DMS53 (cell line): ENCODE measurements at regions not wholly inside any gene's neighbourhood (a gene's known extent, or its start where the extent isn't known, plus 50 kb on each side); places are given as distances from the start of the nearest gene placed in this dataset.
"Not testable (repeated sequence)": the region's sequence is repeated elsewhere in the genome, so short reads cannot be mapped to it uniquely, and the experiment has no call there.

Experiments
- DNase-seq: peaks from one replicate; lab custom pipeline; 2025; lab: John Stamatoyannopoulos, UW

DNA sequence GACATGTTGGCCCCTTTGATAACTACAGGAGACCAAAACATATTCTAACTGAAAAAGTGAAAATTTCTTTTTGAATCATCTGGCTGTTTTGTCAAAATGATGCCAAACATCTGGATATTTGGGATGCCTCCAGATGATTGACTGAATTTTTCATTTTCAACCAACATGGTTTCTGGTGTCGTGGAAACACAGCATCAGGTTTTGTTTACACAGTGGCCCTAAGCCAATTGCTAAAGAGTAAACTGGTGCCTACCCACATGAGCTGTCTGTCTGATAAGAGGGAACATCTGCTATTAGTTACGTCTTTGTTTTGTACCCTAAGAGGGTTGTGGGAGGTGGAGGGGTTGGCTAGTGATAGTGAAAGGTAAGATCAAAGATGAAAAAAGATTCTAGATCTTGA, 204.8 kb downstream of the KCNK2 start:
- DNase-seq, result peak; percentile 51

DNA sequence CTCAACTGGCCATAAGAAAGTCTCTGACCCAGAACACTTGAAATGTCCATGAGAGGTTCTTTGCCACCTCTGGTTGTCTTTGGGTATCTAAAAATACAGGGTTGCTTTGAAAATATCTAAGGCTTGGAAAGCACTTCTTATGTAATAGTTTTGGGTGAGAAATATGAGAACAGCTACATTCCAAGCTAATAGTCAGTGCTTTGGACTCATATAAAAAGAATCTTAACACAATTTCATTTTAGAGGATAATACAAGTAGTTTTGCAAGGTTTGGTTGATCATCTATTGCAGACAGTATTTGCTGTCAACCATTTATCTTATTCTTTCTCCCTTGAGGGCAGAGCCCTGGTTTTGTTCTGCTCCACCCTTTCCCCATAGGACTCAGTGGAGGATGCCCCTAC, 207.5 kb downstream of the KCNK2 start:
- DNase-seq, result no peak

DNA sequence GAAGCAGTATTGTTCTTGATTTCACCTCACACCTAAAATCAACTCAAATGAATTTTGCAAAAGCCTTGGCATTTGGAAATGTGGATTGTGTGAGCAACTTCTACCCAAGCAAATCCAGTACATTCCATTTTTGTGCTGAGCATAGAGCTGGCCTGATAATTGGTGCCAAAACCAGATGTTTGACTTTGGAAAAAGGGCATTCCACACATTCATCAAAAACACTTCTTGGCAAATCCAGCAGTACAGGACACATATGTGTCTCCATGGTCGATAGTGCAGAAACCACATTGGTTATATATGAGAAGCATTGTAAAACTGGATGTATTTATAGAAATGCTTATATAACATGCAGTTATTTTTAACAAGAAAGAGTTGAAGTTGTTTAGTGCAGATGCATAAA, 210.4 kb downstream of the KCNK2 start:
- no peak for DNase-seq

DNA sequence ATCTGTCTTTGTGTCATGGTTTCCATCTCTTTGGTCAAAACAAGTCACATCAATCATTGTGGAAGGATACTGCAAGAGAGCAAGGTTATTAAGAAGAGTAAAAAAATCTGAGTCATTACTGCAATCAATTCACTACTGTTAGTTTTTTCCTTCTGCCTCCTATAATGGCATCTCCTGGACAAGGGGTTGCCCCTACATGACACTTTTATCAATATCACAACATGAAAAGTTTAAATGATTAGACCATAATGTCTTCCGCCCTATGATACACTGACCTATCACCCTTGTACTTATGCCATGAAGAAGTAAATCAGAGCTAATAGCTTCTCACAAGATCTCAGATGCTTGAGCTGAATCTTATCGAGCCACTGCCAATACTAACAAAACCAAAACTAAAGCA, 223.9 kb downstream of the KCNK2 start:
- DNase-seq, result no peak

DNA sequence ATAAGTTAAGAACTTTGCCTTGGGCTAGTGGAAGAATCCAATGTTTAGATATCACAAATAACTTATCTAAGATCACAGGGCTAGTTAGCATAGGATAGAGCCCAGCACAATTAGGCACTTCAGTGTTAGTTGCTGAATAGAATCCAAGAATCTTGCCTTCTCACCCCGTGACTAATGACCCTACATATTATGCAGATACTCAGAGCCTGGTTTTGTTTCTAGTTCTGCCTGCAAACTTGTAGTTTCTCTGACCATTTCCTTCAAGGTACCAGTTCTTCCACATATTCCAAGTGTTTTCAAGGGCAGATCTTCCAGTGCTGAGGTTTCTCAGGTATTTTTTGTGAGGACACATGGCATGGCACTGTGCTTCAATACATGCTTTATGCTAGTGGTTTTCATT, 239.3 kb downstream of the KCNK2 start:
- DNase-seq, result no peak

DNA sequence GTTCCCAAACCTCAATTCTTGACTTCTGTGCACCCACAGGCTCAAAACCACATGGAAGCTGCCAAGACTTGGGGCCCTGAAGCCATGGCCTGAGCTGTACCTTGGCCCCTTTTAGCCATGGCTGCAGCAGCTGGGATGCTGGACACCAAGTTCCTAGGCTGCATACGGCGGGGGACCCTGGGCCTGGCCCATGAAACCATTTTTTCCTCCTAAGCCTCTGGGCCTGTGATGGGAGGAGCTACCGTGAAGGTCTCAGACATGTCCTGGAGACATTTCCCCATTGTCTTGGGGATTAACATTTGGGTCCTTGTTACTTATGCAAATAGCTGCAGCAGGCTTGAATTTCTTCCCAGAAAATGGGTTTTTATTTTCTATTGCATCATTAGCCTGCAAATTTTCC, 241.5 kb downstream of the KCNK2 start:
- not testable (repeated sequence) for DNase-seq

DNA sequence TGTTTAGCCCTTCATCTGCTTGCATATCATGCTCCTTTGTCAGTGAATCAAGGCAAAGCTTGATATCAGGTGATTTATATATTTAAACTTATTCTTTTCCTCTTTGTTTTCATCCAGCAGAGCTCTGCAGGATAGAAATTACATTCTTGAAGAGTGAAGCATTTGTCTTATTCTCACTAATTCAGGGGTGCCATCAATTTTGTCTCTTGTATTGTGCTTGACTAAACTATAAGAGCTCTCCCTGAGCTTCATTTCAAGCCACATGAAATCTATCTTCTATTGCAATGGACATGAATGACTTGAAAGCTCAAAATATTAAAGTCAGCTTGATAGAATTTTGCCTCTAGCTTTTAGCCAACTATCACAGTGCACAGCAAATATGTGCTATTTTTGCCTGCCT, 236.7 kb upstream of the KCTD3 start:
- no peak for DNase-seq

DNA sequence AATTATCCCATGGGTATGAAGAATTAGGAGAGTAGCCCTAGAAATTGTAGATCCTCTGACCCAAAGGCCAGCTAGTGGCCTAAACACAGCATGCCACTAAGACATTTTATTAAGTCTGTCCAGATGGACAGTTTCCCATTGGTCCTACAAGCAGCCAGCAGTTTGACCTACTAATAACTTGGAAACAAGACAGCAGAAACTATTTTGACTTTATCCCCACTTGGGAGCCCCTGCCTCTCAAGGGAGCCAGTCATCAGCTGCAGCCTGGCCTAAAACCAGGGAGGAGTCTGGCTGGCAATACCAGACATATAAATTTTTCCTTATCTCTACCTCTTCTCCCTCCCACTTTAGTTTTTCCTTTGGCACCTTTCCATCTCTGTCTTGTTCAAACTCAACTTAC, 222.6 kb upstream of the KCTD3 start:
- DNase-seq, result no peak

DNA sequence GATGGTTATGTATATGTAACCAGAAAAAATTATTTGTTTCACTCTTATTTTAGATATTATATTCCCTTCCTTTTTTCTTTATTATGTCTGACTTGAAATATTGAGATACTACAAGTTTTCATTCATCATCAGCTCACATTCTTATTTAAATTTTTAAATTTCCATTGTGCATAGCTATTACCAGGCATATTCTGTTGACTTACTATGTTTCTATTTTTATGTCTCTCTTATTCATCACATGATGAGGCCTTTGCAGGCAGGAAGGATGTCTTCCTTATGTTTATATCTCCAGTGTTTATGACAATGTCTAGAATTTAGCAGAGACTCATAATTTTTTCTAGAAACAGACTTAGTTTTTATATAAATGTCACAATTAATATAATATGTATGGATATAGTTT, 221.9 kb upstream of the KCTD3 start:
- no peak for DNase-seq

DNA sequence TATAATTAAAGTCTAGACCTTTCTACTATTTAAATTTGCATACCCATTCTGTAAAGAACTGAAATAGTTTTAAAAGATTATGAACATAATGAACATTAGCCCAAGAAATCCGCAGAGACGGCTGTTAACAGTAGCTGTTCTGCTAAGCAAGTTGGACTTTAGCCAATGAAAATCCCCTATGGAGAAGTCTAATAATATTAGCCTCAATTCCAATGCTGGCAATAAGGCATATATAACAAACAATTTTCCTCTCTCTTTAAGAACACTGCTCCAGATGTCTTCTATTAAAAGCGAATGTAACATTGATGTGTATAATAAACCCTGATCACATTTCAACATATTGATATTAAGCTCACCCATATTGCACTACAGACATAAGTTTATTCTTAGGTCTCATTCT, 221.3 kb upstream of the KCTD3 start:
- DNase-seq, result no peak

DNA sequence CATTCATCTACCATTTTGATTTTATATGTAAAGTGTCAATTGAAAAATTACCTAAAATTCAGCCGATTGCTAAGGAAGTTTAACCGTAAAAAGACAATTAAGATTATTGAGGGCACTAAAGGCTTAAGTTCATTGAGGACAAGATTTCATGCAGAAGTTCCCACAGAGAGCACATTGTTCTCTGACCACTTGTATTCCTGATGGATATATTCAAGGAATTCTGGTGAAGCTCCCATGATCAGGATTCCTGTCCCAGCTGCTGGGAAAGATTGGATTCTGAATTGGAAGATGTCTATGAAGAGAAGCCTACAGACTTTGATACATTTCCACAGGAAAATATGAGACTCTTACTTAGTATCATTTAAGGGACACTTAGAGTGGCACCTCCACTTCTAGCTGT, 209.2 kb upstream of the KCTD3 start:
- DNase-seq, result no peak

DNA sequence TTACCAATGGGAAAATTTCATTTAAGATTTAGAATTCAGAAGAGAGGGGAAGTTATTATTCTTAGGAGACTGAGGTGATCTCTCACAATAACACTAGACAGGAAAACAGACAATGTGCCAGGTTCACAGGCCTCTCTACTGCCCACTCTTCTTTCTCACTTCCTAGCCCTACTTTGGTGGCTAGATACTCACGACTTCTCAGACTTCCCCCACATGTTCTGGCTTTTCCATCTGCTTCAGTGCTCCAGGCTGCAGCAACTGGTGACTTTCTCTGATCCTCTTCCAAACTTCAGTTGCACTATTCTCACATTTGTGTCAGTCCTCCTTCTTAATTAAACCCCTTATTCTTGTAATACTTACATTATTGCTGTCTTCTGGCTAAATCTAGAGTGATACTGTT, 208.7 kb upstream of the KCTD3 start:
- DNase-seq, result no peak

DNA sequence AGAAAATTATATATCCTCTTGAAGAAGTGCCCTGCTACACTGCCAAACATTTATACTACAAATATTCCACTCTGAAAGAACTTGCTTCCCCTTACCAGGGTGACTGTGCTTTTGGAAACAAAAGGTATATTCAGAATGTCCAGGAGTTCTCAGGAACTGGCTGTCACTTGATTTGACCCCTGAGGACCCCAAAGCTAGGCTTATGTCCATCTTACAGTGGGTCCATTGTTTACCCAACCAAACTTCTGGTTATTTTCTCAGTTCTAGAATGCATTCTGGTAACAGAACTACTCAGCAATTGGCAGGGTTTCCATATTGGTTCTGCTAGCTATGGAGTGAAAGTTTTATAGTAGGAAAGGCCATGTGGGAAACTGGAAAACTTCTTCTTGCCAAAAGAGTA, 207.1 kb upstream of the KCTD3 start:
- no peak for DNase-seq

DNA sequence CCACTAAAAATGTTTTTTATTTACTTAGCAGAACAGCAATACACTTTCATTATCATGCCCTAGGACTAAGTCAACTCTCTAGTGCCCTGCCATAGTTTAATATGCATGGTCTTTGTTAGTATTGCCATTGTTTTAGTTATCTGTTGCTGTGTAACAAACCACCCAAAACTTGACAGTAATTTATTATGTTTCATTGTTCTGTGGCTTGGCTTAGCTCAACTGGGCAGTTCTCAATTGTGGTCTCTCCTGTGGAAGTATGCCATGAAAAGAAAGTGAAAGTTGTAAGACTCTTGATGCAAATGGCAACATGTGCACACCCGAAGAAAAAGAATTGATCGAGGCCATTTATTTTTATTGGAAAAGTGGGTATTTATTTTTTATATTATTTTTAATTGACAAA, 206.3 kb upstream of the KCTD3 start:
- no peak for DNase-seq

DNA sequence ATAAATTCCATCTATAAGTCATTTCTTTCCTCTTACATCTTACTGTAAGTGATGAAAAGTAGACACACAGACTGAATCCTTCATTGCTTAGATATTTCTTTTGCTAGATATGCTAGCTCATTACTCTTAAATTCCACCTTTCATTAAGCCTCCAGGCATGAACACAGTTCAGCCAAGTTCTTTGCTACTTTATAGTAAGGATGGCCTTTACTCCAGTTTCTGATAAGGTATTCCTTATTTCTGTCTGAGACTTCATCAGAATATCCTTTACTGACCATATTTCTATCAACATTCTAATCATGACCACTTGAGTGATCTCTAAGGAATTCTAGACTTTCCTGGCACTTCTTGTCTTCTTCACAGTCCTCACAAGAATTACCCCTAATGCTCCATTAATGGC, 191.7 kb upstream of the KCTD3 start:
- DNase-seq, result no peak

DNA sequence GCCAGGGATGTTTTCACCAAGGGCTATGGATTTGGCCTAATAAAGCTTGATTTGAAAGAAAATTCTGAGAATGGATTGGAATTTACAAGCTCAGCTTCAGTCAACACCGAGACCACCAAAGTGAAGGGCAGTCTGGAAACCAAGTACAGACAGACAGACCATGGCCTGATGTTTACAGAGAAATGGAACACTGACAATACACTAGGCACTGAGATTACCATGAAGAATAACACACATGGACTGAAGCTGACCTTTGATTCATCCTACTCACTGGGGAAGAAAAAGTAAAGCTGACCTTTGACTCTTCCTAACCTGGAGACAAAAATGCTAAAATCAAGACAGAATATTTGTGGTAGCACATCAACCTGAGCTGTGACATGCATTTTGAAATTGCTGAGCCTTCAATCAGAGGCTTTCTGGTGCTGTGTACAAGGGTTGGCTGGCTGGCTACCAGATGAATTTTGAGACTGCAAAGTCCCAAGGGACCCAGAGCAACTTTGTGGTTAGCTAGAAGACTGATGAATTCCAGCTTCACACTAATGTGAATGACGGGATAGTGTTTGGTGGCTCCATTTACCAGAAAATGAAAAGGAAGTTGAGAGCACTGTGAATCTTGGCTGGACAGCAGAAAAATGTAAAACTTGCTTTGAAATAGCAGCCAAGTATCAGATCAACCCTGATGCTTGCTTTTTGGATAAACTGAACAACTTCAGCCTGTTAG, 190.4 kb upstream of the KCTD3 start:
- DNase-seq, result no peak

DNA sequence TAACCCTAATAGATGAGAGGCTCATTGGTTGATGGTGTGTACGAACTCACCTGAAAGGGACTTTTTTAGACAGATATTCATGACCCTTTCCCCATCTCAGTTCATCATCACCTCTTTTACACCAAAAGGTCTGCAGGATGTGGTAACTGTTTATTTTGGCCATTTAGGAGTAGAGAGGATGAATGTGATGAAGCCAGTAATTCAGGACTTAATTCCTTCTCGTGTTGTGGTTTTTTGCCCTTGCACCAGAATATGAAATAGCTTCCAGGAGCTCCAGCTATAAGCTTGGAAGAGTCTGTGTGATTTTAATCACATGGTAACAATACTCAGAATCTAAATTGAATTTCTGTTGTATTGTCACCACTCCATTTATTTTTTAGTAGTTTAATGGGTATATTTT, 189.4 kb upstream of the KCTD3 start:
- DNase-seq, result no peak

DNA sequence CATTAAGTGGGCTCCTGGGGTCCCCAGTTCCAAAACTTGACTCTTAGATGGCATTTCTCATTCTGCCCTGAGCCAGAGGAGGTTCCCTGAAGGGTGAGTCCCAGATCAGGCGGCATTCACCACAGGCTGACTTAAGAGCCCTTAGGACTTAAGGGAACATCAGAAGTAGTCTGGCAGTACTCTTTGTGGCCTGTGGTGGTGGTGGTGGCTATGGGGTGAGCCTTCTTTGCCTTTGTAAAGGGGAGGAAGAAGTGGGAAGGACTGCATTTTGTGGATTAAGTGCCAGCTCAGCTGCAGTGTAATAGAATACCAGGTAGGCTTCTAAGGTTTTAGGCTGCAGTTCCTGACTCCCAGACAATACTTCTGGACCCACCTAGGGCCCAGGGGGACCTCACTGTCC, 186.5 kb upstream of the KCTD3 start:
- no peak for DNase-seq

DNA sequence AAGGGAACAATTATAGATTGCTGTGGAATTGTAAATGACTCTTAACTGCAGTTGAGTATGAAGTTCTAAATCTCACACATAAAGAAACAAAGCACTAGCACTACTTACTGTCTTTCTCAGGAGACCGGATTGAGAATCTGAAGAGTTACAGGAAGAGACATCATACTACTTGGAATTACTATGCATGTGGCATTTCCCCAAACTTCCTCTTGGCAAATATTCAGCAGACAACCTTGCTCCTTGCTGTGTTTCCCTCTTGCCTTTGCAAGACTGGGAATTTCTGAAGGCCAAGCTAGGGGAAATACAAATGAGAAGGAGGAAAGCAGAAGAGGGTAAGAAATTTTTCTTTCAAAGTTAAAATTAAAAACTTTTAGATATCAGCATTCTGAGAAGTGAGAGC, 173.6 kb upstream of the KCTD3 start:
- DNase-seq, result no peak

DNA sequence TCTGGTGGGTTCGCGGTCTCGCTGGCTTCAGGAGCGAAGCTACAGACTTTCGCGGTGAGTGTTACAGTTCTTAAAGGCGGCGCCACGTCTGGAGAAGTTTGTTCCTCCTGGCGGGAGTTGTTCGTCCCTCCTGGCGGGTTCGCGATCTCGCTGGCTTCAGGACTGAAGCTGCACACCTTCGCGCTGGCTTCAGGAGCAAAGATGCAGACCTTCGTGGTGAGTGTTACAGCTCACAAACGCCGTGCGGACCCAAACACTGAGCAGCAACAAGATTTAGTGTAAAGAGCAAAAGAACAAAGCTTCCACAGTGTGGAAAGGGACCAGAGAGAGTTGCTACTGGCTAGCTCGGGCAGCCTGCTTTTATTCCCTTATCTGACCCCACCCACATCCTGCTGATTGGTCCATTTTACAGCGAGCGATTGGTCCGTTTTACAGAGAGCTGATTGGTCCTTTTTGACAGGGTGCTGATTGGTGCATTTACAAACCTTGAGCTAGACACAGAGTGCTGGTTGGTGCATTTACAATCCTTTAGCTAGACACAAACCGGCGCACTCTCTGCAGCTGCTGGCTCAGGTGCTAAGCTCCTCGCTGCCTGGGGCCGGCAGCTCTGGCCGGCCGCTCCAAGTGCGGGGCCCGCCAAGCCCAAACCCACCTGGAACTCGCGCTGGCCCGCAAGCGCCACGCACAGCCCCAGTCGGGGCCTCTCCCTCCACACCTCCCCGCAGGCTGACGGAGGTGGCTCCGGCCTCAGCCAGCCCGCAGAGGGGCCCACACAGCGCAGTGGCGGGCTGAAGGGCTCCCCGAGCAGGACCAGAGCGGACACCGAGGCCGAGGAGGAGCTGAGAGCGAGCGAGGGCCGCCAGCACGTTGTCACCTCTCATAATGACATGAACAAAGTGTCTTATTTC, 172.8 kb upstream of the KCTD3 start:
- no peak for DNase-seq

DNA sequence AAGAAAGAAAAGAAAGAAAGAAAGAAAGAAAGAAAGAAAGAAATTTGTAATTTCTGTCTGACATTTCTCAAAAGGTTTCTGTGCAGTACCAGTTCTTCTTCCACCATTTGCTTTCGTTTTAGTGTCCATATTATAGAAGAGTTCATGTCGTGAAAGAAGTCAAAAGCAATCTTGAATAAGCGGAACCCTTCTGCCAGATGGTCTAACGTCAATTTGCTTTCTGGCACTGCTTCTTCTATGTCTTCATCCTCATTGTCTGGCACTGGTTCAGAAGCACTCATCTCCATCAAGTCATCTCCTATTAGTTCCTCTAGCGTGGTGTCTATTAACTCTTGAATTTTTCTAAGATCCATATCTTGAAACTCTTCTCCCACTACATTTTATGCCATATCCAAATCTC, 170.0 kb upstream of the KCTD3 start:
- DNase-seq, result no peak

DNA sequence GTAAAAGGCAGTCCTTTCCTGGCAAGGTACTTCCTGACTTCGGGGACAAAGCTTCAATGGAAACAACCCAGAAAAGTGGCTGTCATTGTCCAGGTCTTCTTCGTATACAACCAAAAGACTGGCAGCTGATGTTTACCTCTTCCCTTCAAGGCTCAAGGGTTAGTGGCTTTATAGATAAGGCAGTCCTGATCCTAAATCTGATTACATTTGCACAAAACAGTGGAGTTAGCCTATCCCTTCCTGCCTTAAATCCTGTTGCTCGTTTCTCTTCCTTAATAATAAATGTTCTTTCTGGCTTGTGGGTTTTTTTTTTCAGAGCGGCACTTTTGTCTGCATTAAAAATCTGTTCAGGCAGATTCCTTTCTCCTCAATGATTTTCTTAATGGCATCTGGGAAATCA, 169.3 kb upstream of the KCTD3 start:
- DNase-seq, result no peak

DNA sequence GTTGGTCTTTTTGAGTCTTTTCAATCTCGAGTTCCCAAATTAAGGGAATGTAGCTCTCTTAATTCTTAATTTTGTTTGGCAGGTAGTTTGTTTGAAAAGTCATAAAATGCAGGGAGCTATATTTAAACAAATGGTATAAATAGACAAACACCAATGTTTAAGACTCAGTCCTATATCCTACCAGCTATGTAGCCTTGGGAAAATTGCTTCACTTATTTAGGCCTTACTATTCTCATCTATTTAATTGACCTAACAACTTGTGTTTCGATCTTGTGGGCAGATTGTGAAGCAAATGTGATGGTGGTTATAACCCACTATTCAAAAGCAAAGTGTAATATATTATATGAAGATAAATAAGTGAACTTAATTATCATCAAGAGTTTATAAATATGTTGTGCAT, 167.3 kb upstream of the KCTD3 start:
- DNase-seq, result no peak

DNA sequence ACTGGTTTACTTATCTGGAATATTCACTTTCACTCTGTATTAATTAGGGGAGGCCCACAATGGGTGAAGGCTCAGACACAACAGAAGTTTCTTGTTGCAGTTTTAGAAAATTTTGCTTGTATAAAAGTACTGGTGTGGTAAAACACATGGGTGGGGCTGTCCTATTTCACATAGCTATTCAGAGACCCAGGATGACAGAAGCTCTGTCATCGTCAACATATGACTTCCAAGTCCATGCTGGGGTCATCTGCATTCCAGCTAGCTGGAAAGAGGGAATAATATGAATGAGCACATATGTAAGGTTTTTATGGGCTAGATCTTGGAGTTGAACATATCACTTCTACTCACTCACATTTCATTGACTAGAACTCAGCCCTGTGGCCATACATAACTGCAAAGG, 166.4 kb upstream of the KCTD3 start:
- no peak for DNase-seq
